COLO668 (cell line): ENCODE measurements at regions not wholly inside any gene's neighbourhood (a gene's known extent, or its start where the extent isn't known, plus 50 kb on each side); places are given as distances from the start of the nearest gene placed in this dataset.

Experiments
- DNase-seq: peaks from one replicate; lab custom pipeline; 2025; ENCODE audit not compliant: unreplicated experiment; lab: John Stamatoyannopoulos, UW

DNA sequence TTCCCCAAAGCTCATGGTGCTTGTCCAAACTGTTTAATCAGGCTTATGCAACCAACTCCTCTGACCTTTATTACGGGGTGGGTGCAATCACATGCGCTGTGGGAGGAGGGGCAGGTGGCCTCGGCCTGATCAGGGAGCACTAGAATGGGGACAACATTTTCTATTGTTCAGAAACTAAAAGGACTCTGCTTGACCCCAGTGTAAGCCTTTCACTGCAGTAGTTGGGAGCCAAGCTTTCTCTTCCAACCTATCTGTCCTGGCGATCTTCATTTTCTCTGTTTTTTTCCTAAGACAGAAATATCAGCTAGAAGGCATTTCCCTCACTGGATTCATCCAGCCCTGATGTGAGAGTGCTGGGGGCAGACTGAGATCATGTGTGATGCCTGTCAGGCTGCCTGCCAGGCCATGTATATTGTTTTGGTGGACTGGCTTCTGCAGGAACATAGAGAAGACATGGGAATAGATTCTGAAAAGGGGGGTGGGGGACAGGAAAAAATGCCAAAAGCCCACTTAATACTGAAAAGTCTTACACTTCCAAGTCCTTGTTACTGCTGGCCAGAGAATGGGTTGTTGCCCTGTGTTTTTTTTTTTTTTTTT lies 627.0 kb upstream of the TBL1XR1 start:
- no peak for DNase-seq

GRCh38 chr3:177824841-177825240 lies 627.6 kb upstream of the TBL1XR1 start:
- DNase-seq, result no peak

DNA sequence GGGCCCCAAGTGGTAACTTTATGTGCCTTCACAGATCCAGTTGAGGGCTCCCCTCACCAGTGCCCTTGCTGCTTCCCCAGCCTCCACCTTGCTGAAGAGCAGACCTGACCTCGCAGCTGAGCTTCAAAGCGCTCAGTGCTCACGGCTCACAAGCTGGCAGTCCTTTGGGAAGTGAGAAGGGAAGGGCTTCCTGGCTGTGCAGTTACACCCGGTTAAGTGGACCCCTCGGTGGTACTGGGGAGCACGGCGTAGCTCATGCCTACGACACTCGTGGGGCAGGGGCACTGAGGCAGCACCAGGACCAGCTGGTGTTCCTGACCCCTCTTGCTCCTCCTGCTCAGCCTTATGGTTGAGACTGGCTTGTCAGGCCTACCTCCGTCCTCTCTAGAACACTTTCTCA lies 629.0 kb upstream of the TBL1XR1 start:
- DNase-seq, result no peak

DNA sequence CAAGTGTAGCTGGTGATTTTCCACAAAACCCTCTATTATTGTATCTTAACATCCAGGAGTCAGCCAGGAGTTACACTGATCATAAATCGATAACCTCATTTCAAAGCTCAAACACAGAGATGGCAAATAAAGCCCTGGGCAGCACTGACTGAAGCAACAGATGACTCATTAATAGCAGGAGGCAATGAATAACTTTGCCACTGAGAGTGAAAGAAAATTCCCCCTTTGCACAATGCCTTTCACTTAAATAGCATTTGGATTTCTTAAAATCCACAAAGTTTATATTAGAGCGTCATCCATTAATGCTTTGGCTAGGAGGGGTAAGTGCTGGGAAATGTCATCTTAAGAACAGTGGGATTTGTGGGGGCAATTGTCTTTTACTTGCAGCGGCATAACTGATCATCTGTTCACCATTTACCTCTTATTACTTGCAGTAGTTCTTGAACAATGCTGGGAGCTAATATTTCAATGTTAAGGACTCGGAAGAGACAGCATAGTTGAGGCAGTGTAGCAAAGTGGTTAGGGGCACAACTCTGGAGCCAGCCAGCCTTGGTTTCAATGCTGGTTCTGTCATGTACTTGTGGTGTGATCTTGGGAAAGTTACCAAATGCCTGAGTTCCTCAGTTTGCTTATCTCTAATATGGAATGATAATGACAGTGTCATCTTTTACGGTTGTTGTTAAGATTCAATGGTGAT lies 630.4 kb upstream of the TBL1XR1 start:
- DNase-seq, result peak; percentile 16

DNA sequence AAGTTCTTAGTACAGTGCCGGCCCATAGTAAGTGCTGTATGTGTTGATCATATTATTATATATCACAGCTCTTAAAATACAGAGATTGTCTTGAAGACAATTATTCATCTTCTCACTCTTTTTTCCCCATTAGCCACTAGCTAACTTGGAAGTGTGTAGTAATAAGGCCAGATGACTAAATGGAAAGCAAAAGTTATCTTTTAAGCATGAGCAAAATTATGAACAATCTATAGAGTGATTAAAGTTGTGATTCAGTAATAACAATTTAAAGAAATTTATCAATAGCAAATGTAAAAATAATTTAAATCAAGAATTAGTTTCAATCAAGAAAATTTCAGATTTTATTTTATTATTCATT lies 630.9 kb upstream of the TBL1XR1 start:
- DNase-seq, result no peak

DNA sequence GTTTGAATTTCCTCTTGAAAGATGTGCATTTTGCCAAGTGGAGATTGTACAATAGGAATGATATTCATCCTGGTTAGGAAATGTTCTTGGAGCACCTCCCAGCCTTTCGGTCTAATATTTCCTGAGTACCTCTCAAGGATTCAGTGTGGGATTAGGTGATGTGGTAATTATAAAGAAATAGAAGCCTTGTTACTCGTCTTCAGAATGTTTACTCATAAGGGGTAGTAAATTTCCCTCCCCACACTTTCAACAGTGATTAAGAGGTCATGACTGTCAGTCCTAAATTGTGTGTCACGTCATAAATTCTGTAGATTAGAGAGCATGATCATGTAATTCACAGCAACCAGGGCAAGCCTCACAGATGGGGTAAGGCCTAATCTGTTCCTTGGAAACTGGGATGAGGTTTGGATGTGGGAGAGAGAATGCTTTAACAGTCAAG lies 633.1 kb upstream of the TBL1XR1 start:
- no peak for DNase-seq

- peak; percentile 27 for DNase-seq
These were observed 634.1 kb upstream of the TBL1XR1 start for GRCh38 chr3:177831361-177831760.

DNA sequence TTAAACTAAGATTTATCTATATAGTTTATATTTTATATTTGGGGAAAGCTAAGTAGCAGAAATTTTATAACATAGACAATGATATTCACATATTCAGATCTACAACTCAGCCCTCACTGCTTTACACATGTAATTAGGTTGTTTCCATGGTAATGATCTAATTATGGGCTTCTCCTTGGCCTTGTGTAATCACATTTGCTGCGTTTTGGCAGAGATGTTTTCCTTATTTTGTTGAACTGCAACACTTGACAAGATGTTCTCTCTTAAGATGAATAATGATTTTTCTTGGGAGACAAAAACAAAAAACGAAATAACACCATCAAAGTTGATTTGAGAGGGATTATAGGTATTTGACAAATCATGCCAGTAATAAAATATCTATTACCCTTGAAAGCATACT lies 635.6 kb upstream of the TBL1XR1 start:
- no peak for DNase-seq

GRCh38 chr3:177833332-177833731 lies 636.0 kb upstream of the TBL1XR1 start:
- no peak for DNase-seq

DNA sequence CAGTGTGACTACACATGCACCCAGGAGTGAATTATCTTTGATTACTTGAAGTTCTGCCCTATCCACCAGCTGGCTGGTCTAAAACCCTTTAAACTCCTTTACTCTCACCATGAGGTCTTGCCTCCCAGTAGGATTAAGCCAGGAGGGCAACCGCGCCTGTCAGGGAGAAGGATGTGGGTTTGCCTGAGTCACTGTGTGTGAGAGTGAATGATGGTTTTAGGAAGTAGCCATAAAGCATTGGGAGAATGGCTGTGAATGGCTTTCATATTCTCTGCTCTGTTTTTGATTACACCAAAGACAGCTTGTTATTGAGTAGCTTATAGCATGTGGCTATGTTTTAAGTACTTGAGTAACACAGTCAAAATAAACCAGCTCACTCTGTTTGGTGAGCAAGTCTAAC lies 637.7 kb upstream of the TBL1XR1 start:
- peak; percentile 35 for DNase-seq

DNA sequence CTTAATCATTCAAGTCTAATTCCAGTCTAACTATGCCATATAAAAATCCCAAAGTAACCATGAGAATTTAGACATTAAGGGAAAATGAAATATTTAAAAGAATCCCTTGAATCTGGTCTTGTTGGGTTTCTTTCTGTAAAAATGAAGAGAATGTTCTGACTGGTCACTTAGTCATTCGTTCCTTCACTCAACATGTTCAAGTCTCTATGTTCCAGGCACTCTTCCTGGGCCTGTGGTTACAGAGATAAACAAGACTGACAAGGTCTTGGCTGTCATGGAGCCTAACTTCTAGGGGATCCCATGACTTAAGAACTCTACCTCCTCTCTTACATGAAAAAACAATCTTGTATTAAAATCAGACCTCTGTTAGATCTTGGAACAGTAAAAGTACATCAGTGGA lies 638.6 kb upstream of the TBL1XR1 start:
- no peak for DNase-seq

DNA sequence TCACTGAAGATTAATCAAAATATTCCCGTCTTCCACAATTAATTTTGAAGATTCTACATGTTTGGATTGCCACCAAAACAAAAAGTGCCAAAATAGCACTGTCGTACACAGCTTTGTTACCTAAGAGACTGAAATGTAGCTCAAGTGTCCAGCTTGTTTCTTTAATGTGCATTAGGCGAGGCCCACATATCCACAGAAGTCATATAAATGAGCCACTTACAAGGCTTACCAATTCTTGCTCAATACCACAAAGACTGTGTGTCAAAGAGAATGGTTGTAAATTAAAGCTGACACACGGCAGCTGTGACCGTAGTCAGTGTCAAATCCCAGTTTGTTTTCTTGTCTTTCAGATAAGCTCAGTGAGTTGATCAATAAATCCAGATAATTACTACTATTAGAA lies 639.4 kb upstream of the TBL1XR1 start:
- no peak for DNase-seq

GRCh38 chr3:177837951-177838655 lies 640.8 kb upstream of the TBL1XR1 start:
- DNase-seq, result no peak

GRCh38 chr3:177838766-177839350 lies 641.6 kb upstream of the TBL1XR1 start:
- DNase-seq, result no peak

- DNase-seq, result no peak
These were observed 645.0 kb upstream of the TBL1XR1 start for GRCh38 chr3:177842302-177842701.

- DNase-seq, result no peak
These were observed 645.8 kb upstream of the TBL1XR1 start for GRCh38 chr3:177842743-177843734.

DNA sequence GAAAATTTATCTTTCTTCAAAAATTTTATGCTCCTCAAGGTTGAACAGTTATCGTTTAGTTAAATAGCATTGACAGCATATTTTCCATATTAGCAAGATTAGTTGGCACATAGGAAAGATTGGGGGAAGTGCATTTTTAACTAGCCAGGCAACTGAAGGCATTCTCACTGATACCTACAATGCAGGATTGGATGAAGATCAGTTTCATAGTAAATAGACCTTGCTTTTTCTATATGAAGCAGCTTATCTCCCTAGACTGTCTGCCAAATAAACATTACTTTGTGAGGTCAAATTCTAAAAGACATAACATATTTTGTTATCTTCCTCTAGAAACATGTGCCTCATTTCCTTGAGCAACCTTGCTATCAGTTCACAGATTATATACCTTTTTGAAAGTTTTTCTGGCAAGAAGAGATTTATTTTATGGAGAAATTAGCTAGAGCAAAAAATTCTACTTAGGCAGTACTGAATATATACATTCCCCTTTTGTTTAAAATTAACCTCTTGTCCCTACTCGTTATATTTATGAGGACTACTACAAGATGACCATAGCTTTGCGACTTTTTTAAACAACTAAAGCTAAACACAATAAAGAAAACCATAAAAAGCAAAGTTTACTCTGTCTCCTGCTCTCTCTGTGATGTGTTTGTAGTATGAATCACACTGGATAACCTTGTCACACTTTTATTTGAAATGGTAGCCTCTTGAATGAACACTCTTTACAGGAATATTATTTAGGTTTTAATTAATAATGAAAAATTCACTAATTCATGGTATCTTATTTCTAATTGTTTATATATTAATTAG lies 654.9 kb upstream of the TBL1XR1 start:
- no peak for DNase-seq

- DNase-seq, result no peak
These were observed 657.7 kb upstream of the TBL1XR1 start for GRCh38 chr3:177855021-177855420.

DNA sequence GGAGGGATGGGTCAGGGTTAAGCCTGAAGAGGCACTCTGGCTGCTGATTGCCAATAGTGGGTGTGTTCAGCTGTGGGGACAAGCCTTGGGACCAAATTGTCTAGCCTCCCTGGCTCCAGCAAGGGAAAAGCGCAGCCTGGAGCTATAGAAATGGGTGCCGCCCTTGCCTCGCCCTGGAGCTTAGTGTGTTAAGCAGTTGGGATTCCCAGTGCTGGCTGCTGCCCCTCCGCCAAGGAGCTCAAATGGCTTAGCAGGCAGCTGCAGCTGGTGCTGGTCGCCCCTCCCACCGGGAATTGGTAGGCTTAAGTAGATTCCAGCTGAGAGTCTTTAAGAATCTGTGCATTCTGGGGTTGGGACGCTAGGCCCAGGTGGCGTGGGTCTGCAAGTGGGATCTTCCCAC lies 662.9 kb upstream of the TBL1XR1 start:
- DNase-seq, result no peak

GRCh38 chr3:177862962-177863491 lies 665.7 kb upstream of the TBL1XR1 start:
- DNase-seq, result no peak
